KBM-7 (cell line): ENCODE measurements at regions not wholly inside any gene's neighbourhood (a gene's known extent, or its start where the extent isn't known, plus 50 kb on each side); places are given as distances from the start of the nearest gene placed in this dataset.

Experiments
- DNase-seq: peaks from one replicate; pipeline ENCODE4 v3.0.0-alpha.2; 2015
- in situ Hi-C: fragments of 300-500 bp; cut with MboI; formaldehyde crosslinking; loops from 2 replicates; pipeline ENCODE4 v1.14.3; 2020; ENCODE audit warnings: low sequenced_read_pairs, low pct_unique_long_range_greater_than_20kb, mixed read lengths

GRCh38 chr9:90423661-90424193 lies 218.9 kb downstream of the DIRAS2 start:
- in situ Hi-C loops = no loop called here
- no peak for DNase-seq

- DNase-seq = no peak
- in situ Hi-C loops = no loop called here
Observed at GRCh38 chr9:90428517-90428916, 214.1 kb downstream of the DIRAS2 start.

GRCh38 chr9:90432951-90433350 lies 209.7 kb downstream of the DIRAS2 start:
- DNase-seq = no peak
- in situ Hi-C loops = no loop called here

GRCh38 chr9:90433398-90433941 lies 209.2 kb downstream of the DIRAS2 start:
- in situ Hi-C loops = no loop called here
- no peak for DNase-seq

- no peak for DNase-seq
- in situ Hi-C loops = no loop called here
Observed at GRCh38 chr9:90441814-90442213, 200.8 kb downstream of the DIRAS2 start.

- no peak for DNase-seq
- in situ Hi-C loops = no loop called here
Observed at GRCh38 chr9:90442723-90443122, 199.9 kb downstream of the DIRAS2 start.

GRCh38 chr9:90444609-90445204 lies 197.9 kb downstream of the DIRAS2 start:
- in situ Hi-C loops = no loop called here
- no peak for DNase-seq

GRCh38 chr9:90445391-90445790 lies 197.2 kb downstream of the DIRAS2 start:
- no peak for DNase-seq
- in situ Hi-C loops = no loop called here

GRCh38 chr9:90446200-90446948 lies 196.2 kb downstream of the DIRAS2 start:
- in situ Hi-C loops = no loop called here
- DNase-seq = no peak

GRCh38 chr9:90447773-90448172 lies 194.9 kb downstream of the DIRAS2 start:
- in situ Hi-C loops = no loop called here
- DNase-seq = no peak

- in situ Hi-C loops = no loop called here
- DNase-seq = no peak
Observed at GRCh38 chr9:90449213-90449925, 193.3 kb downstream of the DIRAS2 start.

- in situ Hi-C loops = no loop called here
- DNase-seq = no peak
Observed at GRCh38 chr9:90451804-90452203, 190.8 kb downstream of the DIRAS2 start.

GRCh38 chr9:90455316-90455715 lies 187.3 kb downstream of the DIRAS2 start:
- DNase-seq = no peak
- in situ Hi-C loops = no loop called here

GRCh38 chr9:90457386-90458190 lies 185.0 kb downstream of the DIRAS2 start:
- no peak for DNase-seq
- in situ Hi-C loops = no loop called here

- in situ Hi-C loops = no loop called here
- no peak for DNase-seq
Observed at GRCh38 chr9:90458485-90458884, 184.1 kb downstream of the DIRAS2 start.

GRCh38 chr9:90459321-90459720 lies 183.3 kb downstream of the DIRAS2 start:
- in situ Hi-C loops = no loop called here
- DNase-seq = no peak

GRCh38 chr9:90460220-90460619 lies 182.4 kb downstream of the DIRAS2 start:
- no peak for DNase-seq
- in situ Hi-C loops = no loop called here

GRCh38 chr9:90464978-90465377 lies 177.6 kb downstream of the DIRAS2 start:
- in situ Hi-C loops = no loop called here
- DNase-seq = no peak

- DNase-seq = no peak
- in situ Hi-C loops = no loop called here
Observed at GRCh38 chr9:90466441-90466840, 176.2 kb downstream of the DIRAS2 start.
